ENCODE measurements at regions not wholly inside any gene's neighbourhood (a gene's known extent, or its start where the extent isn't known, plus 50 kb on each side); places are given as distances from the start of the nearest gene placed in this dataset.

DNA sequence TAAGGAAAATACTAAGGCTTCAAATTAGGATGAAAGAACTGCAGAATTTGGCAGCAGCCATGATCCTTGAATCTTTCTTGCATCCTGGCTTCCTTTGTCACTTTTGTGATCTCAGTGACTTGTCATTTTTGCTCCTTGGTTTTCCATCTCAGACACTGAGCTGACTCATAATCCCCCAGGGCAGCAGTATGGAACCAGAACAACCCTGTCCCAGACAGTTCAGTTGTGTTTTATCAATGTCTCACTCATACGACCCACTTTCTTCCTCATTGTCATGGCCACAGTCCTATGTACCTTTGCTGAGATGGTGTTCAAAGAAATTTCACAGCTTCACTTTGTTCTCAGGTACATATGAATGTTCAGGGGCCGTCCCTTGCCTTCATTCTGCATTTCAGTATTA lies 488.5 kb upstream of the BTBD3 start:
- H3K4me2 ChIP-seq: no peak overlapping the region
- no peak overlapping the region for H3K9ac ChIP-seq
- no peak overlapping the region for H3K4me3 ChIP-seq

DNA sequence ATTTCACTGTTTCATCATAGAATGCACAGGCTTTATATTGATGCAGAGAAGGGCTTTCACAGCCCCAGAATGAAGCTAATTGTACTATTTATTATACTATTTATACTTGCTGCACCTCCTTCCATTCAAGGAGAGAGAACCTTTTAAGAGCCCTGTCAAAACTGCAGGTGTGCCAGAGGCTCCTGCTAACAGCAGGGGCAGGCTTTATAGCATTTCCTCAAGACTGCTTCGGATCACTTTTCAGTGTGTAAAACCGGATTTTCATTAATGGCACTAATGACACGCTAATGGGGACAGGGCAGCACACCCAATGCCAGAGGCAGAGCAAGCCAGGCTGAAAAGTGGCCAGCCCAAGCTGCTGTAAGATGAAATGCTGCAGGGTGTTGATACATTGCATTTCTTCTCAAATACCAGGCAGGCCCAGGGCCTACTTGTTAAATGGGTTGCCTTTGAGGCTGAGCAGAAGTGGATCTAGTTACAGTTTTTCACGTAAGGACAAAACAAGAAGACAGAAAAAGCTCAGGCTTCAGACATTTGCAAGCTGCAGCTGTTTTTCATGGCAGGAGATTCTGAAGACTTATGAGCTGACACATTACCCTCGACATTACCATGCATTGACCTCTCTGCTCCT lies 487.7 kb upstream of the BTBD3 start:
- Histone ChIP-seq H3K4me2 (no peak overlapping the region), H3K9me3 (peaks cover 6% of the 10 kb centered on the region), H3K4me1 (no peaks in the 10 kb centered on the region), H4K20me1 (no peaks in the 10 kb centered on the region), H3K27ac (no peak overlapping the region), H3K9ac (no peak overlapping the region), H3K4me3 (no peak overlapping the region), H3K27me3 (no peaks in the 10 kb centered on the region), H3K36me3 (no peaks in the 10 kb centered on the region)
- TF ChIP-seq Cebpa-rat (IDR thresholded peaks at IDR 0.05): no peak

More for the DNA sequence above, 488.5 kb upstream of the BTBD3 start:
- TF ChIP-seq Cebpa-rat (IDR thresholded peaks at IDR 0.05): no peak
- Histone ChIP-seq H3K9me3 (no peaks in the 10 kb centered on the region), H3K27ac (no peak overlapping the region), H3K27me3 (no peaks in the 10 kb centered on the region), H3K4me1 (no peaks in the 10 kb centered on the region), H4K20me1 (no peaks in the 10 kb centered on the region), H3K36me3 (no peaks in the 10 kb centered on the region)

DNA sequence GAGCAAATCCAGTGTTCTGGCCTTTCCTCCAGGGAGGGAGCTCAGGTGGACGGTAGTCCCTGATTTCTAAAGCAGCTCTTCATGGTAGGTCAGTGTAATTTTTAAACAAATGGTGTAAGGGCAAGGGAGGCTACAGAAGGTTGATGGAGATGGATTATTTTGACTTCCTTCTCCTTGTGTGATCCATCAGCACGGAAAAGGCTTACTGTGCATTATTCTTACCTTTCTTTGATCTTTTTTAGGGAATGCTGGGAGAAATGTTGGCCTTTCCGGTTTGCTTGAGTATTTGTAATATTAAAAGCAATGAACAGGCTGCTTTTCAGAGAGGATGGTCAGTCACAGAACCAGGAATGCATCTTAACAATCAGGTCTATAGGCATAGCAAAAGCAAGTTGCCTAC lies 487.0 kb upstream of the BTBD3 start:
- Histone ChIP-seq H3K9ac (no peak overlapping the region), H3K4me3 (no peak overlapping the region), H3K27ac (no peak overlapping the region), H3K36me3 (no peaks in the 10 kb centered on the region), H3K4me2 (no peak overlapping the region), H4K20me1 (no peaks in the 10 kb centered on the region), H3K4me1 (no peaks in the 10 kb centered on the region), H3K9me3 (peaks cover 12% of the 10 kb centered on the region), H3K27me3 (no peaks in the 10 kb centered on the region)
- no peak for TF ChIP-seq Cebpa-rat (IDR thresholded peaks at IDR 0.05)

DNA sequence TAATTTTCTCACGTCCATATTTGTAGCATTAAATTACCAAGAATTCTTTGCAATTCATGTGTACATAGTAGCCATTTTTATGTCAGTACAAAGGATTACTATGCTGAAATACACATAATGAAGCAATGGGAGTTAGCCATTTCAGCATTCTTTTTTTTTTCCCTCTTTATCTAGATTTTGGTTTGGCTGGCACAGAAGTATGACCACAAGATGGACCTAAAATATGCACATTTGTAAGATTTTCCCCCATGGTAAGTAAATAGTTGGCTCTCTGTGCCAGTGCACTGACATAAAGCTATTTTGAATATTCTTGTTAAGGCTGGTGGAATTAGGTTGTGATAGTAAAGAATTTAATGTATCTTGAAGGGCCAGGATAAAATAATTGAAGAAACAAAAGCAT lies 486.1 kb upstream of the BTBD3 start:
- Histone ChIP-seq H4K20me1 (no peaks in the 10 kb centered on the region), H3K27me3 (no peaks in the 10 kb centered on the region), H3K27ac (no peak overlapping the region), H3K4me1 (no peaks in the 10 kb centered on the region), H3K36me3 (no peaks in the 10 kb centered on the region), H3K9me3 (peaks cover 22% of the 10 kb centered on the region), H3K4me2 (no peak overlapping the region), H3K4me3 (no peak overlapping the region), H3K9ac (no peak overlapping the region)
- TF ChIP-seq Cebpa-rat (IDR thresholded peaks at IDR 0.05): no peak

DNA sequence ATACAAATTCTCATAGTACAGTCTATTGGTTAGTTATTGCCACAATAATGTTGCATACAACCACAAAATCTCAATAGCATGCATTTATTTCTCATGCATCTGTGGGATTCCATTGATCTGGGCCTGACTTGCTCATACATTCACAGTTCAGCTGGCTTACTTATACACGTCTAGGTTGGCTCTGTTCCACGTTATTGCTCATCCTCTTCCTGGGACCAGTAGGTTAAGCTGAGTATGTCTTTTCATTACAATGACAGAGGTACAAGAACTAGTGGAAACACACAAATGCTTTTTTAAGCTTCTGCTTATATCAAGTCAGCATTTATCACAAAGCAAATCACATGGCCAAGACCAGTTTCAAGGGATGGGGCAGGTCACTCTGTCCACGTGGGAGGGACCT lies 485.3 kb upstream of the BTBD3 start:
- Histone ChIP-seq H3K9ac (no peak overlapping the region), H3K4me1 (no peaks in the 10 kb centered on the region), H3K4me3 (no peak overlapping the region), H3K27me3 (no peaks in the 10 kb centered on the region), H4K20me1 (no peaks in the 10 kb centered on the region), H3K36me3 (no peaks in the 10 kb centered on the region), H3K9me3 (peaks cover 30% of the 10 kb centered on the region), H3K4me2 (no peak overlapping the region), H3K27ac (no peak overlapping the region)
- no peak for TF ChIP-seq Cebpa-rat (IDR thresholded peaks at IDR 0.05)

DNA sequence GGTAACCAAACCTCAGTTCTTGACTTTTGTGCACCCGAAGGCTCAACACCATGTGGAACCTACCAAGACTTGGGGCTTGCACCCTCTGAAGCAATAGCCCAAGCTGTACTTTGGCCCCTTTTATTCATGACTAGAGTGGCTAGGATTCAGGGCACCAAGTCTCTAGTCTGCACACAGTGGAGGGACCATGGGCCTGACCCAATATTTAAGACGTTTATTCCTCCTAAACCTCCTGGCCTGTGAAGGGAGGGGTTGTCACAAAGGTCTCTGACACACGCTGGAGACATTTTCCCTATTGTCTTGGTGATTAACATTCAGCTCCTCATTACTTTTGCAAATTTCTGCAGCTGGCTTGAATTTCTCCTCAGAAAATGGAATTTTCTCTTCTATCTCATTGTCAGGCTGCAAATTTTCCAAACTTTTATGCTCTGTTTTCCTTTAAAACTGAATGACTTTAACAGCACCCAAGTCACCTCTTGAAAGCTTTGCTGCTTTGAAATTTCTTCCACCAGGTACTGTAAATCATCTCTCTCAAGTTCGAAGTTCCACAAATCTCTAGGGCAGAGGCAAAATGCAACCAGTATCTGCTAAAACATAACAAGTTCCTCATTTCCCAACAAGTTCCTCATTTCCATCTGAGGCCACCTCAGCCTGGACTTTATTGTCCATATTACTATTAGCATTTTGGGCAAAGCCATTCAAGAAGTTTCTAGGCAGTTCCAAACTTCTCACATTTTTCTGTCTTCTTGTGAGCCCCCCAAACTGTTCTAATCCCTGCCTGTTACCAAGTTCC lies 481.4 kb upstream of the BTBD3 start:
- H3K27me3 ChIP-seq: no peaks in the 10 kb centered on the region
- no peak for TF ChIP-seq Cebpa-rat (IDR thresholded peaks at IDR 0.05)

DNA sequence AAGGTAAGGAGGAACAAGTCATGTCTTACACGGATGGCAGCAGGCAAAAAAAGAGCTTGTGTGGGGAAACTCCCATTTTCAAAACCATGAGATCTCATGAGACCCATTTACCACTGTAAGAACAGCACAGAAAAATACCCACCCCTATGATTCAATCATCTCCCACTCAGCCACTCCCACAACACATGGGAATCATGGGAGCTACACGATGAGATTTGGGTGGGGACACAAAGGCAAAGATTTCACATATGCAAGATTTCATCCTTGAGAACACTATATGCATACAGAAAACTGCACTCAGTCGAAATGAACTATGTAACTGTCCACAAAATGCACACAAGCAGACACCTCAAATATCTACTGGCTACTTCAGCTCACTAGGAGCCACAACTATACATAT lies 480.6 kb upstream of the BTBD3 start:
- no peak overlapping the region for H3K27ac ChIP-seq
- no peak overlapping the region for H3K9ac ChIP-seq
- no peaks in the 10 kb centered on the region for H4K20me1 ChIP-seq
- no peak overlapping the region for H3K4me3 ChIP-seq
- peaks cover 31% of the 10 kb centered on the region for H3K9me3 ChIP-seq
- H3K27me3 ChIP-seq: no peaks in the 10 kb centered on the region
- no peak for TF ChIP-seq Cebpa-rat (IDR thresholded peaks at IDR 0.05)
- H3K4me2 ChIP-seq: no peak overlapping the region
- no peaks in the 10 kb centered on the region for H3K36me3 ChIP-seq
- no peaks in the 10 kb centered on the region for H3K4me1 ChIP-seq

More for the DNA sequence above, 481.4 kb upstream of the BTBD3 start:
- Histone ChIP-seq H3K4me1 (no peaks in the 10 kb centered on the region), H3K27ac (no peak overlapping the region), H3K9ac (no peak overlapping the region), H3K4me3 (0 out of 2 replicates have a peak overlapping the region, but pooled peaks have one; percentile 7), H4K20me1 (no peaks in the 10 kb centered on the region), H3K4me2 (no peak overlapping the region), H3K36me3 (no peaks in the 10 kb centered on the region), H3K9me3 (peaks cover 31% of the 10 kb centered on the region)

DNA sequence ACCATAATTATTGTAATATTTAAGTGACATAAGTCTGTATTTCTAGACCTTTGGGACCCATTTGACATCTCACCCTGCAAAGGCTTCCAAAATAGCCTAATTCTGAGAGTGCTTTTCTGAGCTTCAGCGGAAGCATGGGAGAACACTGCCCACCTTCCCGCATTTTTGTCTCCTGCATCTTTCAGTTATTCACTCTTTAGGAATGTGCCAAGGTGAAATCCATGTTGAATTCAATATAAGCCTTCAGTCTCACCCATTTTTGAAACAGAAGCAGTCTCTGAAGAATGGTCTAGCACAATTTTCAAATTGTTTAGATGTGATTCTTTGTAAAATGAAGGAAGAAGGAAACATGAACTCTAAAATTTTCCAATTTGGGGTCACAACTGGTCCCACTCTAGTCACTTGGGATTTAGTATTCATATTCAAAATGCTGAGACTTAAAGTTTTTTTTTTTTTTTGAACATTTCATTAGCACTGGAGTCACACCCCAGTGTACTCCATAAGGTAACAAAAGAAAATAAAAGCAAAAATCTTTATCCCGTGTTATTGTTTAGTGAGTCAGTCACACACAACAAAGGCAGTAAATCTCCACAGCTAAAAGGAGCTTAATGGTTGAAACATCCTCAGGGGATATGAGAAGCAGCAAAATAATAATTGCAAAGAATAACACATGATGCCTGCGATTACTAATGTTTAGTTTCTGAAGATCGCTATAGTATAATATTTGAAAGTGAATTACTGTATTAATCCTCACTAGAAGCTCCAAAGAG lies 479.9 kb upstream of the BTBD3 start:
- peaks cover 31% of the 10 kb centered on the region for H3K9me3 ChIP-seq
- no peaks in the 10 kb centered on the region for H3K27me3 ChIP-seq
- H3K4me3 ChIP-seq: no peak overlapping the region
- H3K27ac ChIP-seq: no peak overlapping the region
- no peak for TF ChIP-seq Cebpa-rat (IDR thresholded peaks at IDR 0.05)
- H3K4me1 ChIP-seq: no peaks in the 10 kb centered on the region
- H3K9ac ChIP-seq: no peak overlapping the region
- no peak overlapping the region for H3K4me2 ChIP-seq
- no peaks in the 10 kb centered on the region for H3K36me3 ChIP-seq
- H4K20me1 ChIP-seq: no peaks in the 10 kb centered on the region

DNA sequence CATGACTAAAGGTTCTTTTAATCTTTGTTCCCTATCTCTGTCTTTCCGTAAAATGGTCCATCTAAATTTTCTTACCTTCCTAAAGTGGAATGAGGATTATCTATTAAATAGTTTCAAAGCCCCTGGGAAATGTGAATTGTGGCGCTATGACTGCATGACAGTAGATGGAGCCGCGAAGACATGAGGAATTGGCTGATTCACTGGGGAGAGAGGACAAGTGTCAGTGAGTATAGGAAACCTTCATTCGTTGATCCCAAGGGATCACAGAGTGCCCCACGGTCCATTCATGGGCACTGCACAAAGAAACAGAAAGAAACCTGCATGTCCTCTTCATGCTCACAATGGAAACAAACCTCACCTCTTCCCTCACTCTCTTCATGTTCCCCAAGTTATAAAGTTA lies 479.3 kb upstream of the BTBD3 start:
- no peaks in the 10 kb centered on the region for H3K36me3 ChIP-seq
- no peak overlapping the region for H3K9ac ChIP-seq
- no peak overlapping the region for H3K27ac ChIP-seq
- no peak for TF ChIP-seq Cebpa-rat (IDR thresholded peaks at IDR 0.05)
- no peaks in the 10 kb centered on the region for H3K27me3 ChIP-seq
- no peak overlapping the region for H3K4me3 ChIP-seq
- no peak overlapping the region for H3K4me2 ChIP-seq
- peaks cover 31% of the 10 kb centered on the region for H3K9me3 ChIP-seq
- no peaks in the 10 kb centered on the region for H4K20me1 ChIP-seq
- H3K4me1 ChIP-seq: no peaks in the 10 kb centered on the region
